ENCODE measurements at regions not wholly inside any gene's neighbourhood (a gene's known extent, or its start where the extent isn't known, plus 50 kb on each side); places are given as distances from the start of the nearest gene placed in this dataset.

DNA sequence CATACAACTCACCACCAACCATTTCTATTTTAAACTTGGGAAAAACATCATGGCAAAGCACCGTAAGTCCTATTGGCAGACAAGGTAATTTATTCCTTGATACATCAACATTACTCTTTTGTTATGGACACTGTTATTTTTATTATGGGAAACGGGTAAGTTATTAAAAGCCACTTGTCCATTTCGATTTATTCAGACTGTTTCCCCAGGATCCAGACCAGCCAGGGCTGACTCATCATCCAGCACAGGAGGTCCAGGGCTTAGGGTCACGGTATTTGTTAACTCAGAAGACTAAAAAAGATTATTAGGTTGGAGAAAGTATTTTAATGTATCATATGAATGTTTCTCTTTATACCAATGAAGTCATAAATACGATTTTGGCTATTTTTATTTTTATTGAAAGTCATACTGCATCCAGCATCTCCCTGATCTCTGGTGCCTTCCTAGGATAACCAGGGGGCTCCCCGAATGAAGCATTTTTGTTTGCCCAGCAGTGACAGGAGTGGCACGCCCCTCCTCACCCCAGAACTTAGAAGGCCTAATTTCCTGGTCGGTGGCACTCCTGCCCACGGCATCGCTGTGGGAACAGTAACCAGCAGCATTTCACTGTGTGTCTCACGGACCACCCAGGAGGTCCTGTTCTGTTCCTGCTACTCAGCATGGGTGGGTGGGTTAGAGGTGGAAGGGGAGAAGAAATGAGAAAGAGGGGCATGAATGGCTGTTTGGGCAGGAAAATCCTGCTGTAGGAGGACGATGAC, 446.1 kb downstream of the EIPR1 start:
- DNase-seq (ENCODE audit: low read depth), result no peak
- no peak overlapping the region for H3K4me3 ChIP-seq (ENCODE audit: low read depth, low read length)
- in situ Hi-C loops (cut with HindIII; ENCODE audit: low sequenced_read_pairs), result no loop called here
- TF ChIP-seq, protein P1, sequence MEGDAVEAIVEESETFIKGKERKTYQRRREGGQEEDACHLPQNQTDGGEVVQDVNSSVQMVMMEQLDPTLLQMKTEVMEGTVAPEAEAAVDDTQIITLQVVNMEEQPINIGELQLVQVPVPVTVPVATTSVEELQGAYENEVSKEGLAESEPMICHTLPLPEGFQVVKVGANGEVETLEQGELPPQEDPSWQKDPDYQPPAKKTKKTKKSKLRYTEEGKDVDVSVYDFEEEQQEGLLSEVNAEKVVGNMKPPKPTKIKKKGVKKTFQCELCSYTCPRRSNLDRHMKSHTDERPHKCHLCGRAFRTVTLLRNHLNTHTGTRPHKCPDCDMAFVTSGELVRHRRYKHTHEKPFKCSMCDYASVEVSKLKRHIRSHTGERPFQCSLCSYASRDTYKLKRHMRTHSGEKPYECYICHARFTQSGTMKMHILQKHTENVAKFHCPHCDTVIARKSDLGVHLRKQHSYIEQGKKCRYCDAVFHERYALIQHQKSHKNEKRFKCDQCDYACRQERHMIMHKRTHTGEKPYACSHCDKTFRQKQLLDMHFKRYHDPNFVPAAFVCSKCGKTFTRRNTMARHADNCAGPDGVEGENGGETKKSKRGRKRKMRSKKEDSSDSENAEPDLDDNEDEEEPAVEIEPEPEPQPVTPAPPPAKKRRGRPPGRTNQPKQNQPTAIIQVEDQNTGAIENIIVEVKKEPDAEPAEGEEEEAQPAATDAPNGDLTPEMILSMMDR (IDR thresholded peaks at IDR 0.05; ENCODE audit: low read depth, low read length, missing control alignments), result no peak

- H3K4me3 ChIP-seq (ENCODE audit: low read depth, low read length), result no peak overlapping the region
- in situ Hi-C loops (cut with HindIII; ENCODE audit: low sequenced_read_pairs), result no loop called here
- TF ChIP-seq, protein P1 (IDR thresholded peaks at IDR 0.05; ENCODE audit: low read depth, low read length, missing control alignments), result no peak
- DNase-seq (ENCODE audit: low read depth), result no peak
Measured at GRCh38 chr2:2930841-2931240, 446.8 kb downstream of the EIPR1 start.

DNA sequence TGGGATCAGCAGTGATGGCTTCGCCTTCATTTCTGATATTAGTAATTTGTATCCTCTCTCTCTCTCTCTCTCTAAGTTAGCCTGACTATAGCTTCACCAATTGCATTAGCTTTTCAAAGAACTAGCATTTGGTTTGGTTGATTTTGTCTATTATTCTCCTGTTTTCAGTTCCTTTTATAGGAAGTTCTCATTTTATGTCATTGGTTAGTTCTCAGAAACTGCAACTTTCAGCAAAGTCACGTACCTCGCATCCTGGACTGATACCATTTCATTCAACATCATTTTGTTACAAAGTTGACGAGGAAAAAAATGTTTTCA, 450.8 kb downstream of the EIPR1 start:
- no peak for DNase-seq (ENCODE audit: low read depth)
- H3K4me3 ChIP-seq (ENCODE audit: low read depth, low read length), result no peak overlapping the region
- in situ Hi-C loops (cut with HindIII; ENCODE audit: low sequenced_read_pairs), result no loop called here
- TF ChIP-seq, protein P1 (IDR thresholded peaks at IDR 0.05; ENCODE audit: low read depth, low read length, missing control alignments), result no peak

- H3K4me3 ChIP-seq (ENCODE audit: low read depth, low read length), result no peak overlapping the region
- TF ChIP-seq, protein P1 (IDR thresholded peaks at IDR 0.05; ENCODE audit: low read depth, low read length, missing control alignments), result no peak
- DNase-seq (ENCODE audit: low read depth), result no peak
- in situ Hi-C loops (cut with HindIII; ENCODE audit: low sequenced_read_pairs), result no loop called here
Measured at GRCh38 chr2:2926009-2926857, 451.4 kb downstream of the EIPR1 start.

DNA sequence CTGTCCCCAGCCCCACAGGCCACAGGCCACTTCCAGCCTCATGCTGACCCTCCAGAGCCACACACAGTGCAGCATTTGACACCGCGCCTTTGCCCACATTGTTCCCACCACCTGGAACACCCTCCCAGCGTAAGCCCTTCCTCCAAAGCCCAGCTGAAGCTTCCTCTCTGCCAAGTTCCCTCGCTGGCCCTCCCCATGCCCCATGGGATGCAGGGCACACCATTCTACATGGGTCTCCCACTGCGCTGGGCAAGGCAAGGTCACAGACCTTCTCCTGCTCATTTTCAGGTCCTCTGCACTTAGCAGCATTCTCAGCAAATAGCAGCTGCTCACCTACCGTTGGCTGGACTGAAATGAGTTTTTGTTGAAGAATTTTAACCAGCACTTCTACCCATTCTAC, 455.5 kb downstream of the EIPR1 start:
- no peak for DNase-seq (ENCODE audit: low read depth)
- TF ChIP-seq, protein P1 (IDR thresholded peaks at IDR 0.05; ENCODE audit: low read depth, low read length, missing control alignments), result no peak
- H3K4me3 ChIP-seq (ENCODE audit: low read depth, low read length), result no peak overlapping the region
- in situ Hi-C loops (cut with HindIII; ENCODE audit: low sequenced_read_pairs), result no loop called here

DNA sequence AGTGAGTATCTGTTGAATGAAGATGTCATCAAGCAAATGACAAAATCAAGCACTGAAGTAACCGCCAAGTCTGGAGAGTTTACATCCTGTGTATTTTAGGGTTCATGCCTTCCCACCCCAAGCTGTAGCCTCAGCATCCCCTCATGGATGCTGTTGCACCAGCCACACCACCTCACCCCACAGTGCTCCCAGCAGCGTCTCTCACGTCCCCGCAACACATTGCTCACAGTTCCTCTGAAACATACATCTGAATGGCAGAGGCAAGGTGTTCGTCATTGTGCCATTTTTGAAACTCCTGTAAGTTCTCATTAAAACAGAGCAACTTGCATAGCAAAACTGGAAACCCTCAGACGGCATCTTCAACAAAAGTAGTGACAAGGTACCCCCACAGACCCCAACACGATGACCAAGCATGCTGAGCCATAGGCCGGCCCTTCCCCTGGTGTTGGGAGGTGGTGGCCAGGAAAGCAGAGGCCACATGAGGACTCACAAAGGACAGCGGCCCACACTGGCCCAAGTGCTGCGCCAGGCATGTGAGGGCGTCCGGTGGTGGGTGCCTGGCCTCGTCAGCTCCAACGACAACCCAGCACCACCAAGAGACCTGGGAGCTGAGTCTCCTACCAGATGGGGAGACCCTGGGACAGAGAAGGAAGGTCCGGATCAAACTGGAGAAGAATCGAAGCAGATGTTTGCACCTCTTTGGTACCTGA, 456.5 kb downstream of the EIPR1 start:
- TF ChIP-seq, protein P1 (IDR thresholded peaks at IDR 0.05; ENCODE audit: low read depth, low read length, missing control alignments), result no peak
- in situ Hi-C loops (cut with HindIII; ENCODE audit: low sequenced_read_pairs), result no loop called here
- no peak for DNase-seq (ENCODE audit: low read depth)
- H3K4me3 ChIP-seq (ENCODE audit: low read depth, low read length), result no peak overlapping the region

All from astrocyte of the cerebellum (primary cell).